OCI-LY7 (cell line): ENCODE measurements at regions not wholly inside any gene's neighbourhood (a gene's known extent, or its start where the extent isn't known, plus 50 kb on each side); places are given as distances from the start of the nearest gene placed in this dataset.

ENCODE experiments used
- BruUV-seq: library from RNA; stranded (reverse); fragments of 400-500 nt; replicated peaks from 2 replicates; lab custom pipeline; 2021; lab: Mats Ljungman, UMichigan
- CTCF ChIA-PET: fragments of 300-600 bp; sonication (Branson Sonifier 250); formaldehyde crosslinking; loops from one replicate; lab custom pipeline; 2022; ENCODE audit warnings: antibody characterized with exemption; ENCODE audit not compliant: unreplicated experiment; lab: Charles Lee
- POLR2A ChIA-PET: fragments of 300-600 bp; sonication (Branson Sonifier 250); formaldehyde crosslinking; loops from one replicate; lab custom pipeline; 2022; ENCODE audit warnings: antibody characterized with exemption; lab: Charles Lee
- DNase-seq: peaks from one replicate; pipeline ENCODE4 v3.0.0-alpha.2; 2015; ENCODE audit warnings: low spot score
- H2AFZ ChIP-seq: fragments of 200-600 bp; sonication (generic), shearing (Covaris generic); 2 replicates; pipeline ENCODE4 v1.6.1; 2014; ENCODE audit warnings: mild to moderate bottlenecking, antibody characterized with exemption, low read length, moderate library complexity
- H3K27ac ChIP-seq: fragments of 200-600 bp; sonication (generic); 2 replicates; pipeline ENCODE4 v1.5.1; 2014; ENCODE audit warnings: mixed run types, low read depth, mild to moderate bottlenecking, moderate library complexity, low read length, inconsistent platforms; ENCODE audit not compliant: poor library complexity, severe bottlenecking
- H3K36me3 ChIP-seq: fragments of 200-600 bp; sonication (generic); 2 replicates; pipeline ENCODE4 v1.6.1; 2014; ENCODE audit warnings: mild to moderate bottlenecking, antibody characterized with exemption, low read length, moderate library complexity, mixed read lengths; ENCODE audit not compliant: insufficient read depth
- H3K4me1 ChIP-seq: fragments of 200-600 bp; sonication (generic); 2 replicates; pipeline ENCODE4 v1.5.1; 2014; ENCODE audit warnings: mild to moderate bottlenecking, low read length; ENCODE audit not compliant: insufficient read depth, poor library complexity, severe bottlenecking
- H3K4me2 ChIP-seq: fragments of 200-600 bp; sonication (generic); 2 replicates; pipeline ENCODE4 v1.6.1; 2014; ENCODE audit warnings: mild to moderate bottlenecking, low read length
- H3K4me3 ChIP-seq: fragments of 200-600 bp; sonication (generic); 2 replicates; pipeline ENCODE4 v1.5.1; 2014; ENCODE audit warnings: mild to moderate bottlenecking, low read depth, low read length; ENCODE audit not compliant: poor library complexity, severe bottlenecking
- H3K79me2 ChIP-seq: fragments of 200-600 bp; sonication (generic); 2 replicates; pipeline ENCODE4 v1.6.1; 2016; ENCODE audit warnings: low read depth, mild to moderate bottlenecking, low read length, moderate library complexity, mixed read lengths; ENCODE audit not compliant: insufficient read depth
- H3K9me2 ChIP-seq: fragments of 200-600 bp; sonication (generic); 2 replicates; pipeline ENCODE4 v1.6.1; 2016; ENCODE audit warnings: mild to moderate bottlenecking, low read length, mixed read lengths; ENCODE audit not compliant: insufficient read depth
- H3K9me3 ChIP-seq: fragments of 200-600 bp; sonication (generic); 2 replicates; pipeline ENCODE4 v1.6.1; 2014; ENCODE audit warnings: mild to moderate bottlenecking, mixed run types, low read length, mixed read lengths
- H4K20me1 ChIP-seq: fragments of 200-600 bp; sonication (generic); 2 replicates; pipeline ENCODE4 v1.6.1; 2014; ENCODE audit warnings: mild to moderate bottlenecking, antibody characterized with exemption, low read length, moderate library complexity, mixed read lengths; ENCODE audit not compliant: insufficient read depth
- EZH2phosphoT487 ChIP-seq: fragments of 200-600 bp; sonication (generic); IDR thresholded peaks from 2 replicates; pipeline ENCODE4 v1.6.1; 2018; ENCODE audit warnings: low read depth, borderline replicate concordance, mild to moderate bottlenecking, mixed run types, antibody characterized with exemption, low read length, moderate library complexity, mixed read lengths
- intact Hi-C: fragments of 100-400 bp; cut with micrococcal nuclease; formaldehyde crosslinking; loops from one replicate; pipeline ENCODE4 v1.10.0; 2022; ENCODE audit not compliant: unreplicated experiment
- TF ChIP-seq, protein P1 (sequence below): fragments of 200-600 bp; sonication (generic); conservative IDR thresholded peaks from 2 replicates; pipeline ENCODE4 v1.5.1; 2014; ENCODE audit warnings: mild to moderate bottlenecking, antibody characterized with exemption, low read length, moderate library complexity, mixed read lengths

- no peaks in the 10 kb centered on the region for H3K4me1 ChIP-seq
- no TSS peak for BruUV-seq
- no peak overlapping the region for H2AFZ ChIP-seq
- H4K20me1 ChIP-seq: no peaks in the 10 kb centered on the region
- H3K79me2 ChIP-seq: no peaks in the 10 kb centered on the region
- CTCF ChIA-PET: no interaction called here
- H3K4me2 ChIP-seq: no peak overlapping the region
- no peak overlapping the region for H3K27ac ChIP-seq
- no peak for DNase-seq
- H3K4me3 ChIP-seq: no peak overlapping the region
- TF ChIP-seq EZH2phosphoT487: no peak
- TF ChIP-seq, protein P1, sequence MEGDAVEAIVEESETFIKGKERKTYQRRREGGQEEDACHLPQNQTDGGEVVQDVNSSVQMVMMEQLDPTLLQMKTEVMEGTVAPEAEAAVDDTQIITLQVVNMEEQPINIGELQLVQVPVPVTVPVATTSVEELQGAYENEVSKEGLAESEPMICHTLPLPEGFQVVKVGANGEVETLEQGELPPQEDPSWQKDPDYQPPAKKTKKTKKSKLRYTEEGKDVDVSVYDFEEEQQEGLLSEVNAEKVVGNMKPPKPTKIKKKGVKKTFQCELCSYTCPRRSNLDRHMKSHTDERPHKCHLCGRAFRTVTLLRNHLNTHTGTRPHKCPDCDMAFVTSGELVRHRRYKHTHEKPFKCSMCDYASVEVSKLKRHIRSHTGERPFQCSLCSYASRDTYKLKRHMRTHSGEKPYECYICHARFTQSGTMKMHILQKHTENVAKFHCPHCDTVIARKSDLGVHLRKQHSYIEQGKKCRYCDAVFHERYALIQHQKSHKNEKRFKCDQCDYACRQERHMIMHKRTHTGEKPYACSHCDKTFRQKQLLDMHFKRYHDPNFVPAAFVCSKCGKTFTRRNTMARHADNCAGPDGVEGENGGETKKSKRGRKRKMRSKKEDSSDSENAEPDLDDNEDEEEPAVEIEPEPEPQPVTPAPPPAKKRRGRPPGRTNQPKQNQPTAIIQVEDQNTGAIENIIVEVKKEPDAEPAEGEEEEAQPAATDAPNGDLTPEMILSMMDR: no peak; the same call in 1 of the 2 replicates
- intact Hi-C loops: no loop called here
- no peaks in the 10 kb centered on the region for H3K9me2 ChIP-seq
- POLR2A ChIA-PET: no interaction called here
- H3K9me3 ChIP-seq: no peaks in the 10 kb centered on the region
- no peaks in the 10 kb centered on the region for H3K36me3 ChIP-seq
These were observed 87.0 kb downstream of the LIPG start for GRCh38 chr18:49648811-49649210.
